Skin epidermis (tissue), 12 donors: ENCODE measurements at regions not wholly inside any gene's neighbourhood (a gene's known extent, or its start where the extent isn't known, plus 50 kb on each side); places are given as distances from the start of the nearest gene placed in this dataset.

Experiments used
- H3K27ac ChIP-seq, 21 experiments: fragments of 200-600 bp; sonication (generic) in 11 of 21; one replicate each; pipeline ENCODE4 v1.5.0; 2020; ENCODE audit warnings: mild to moderate bottlenecking in 3 of 21, inconsistent platforms in 2 of 21, moderate library complexity in 2 of 21
- H3K4me3 ChIP-seq, 7 experiments: fragments of 200-600 bp; sonication (generic) in 2 of 7; one replicate each; pipeline ENCODE4 v1.5.0; 2020; ENCODE audit warnings: inconsistent platforms in 2 of 7, mild to moderate bottlenecking in 2 of 7, moderate library complexity in 1 of 7

GRCh38 chr1:110768605-110769004, 93.9 kb upstream of the KCNA3 start:
- no peak overlapping the region for H3K27ac ChIP-seq
- no peak overlapping the region for H3K4me3 ChIP-seq

GRCh38 chr1:110766336-110766647, 91.6 kb upstream of the KCNA3 start:
- no peak overlapping the region for H3K4me3 ChIP-seq
- no peak overlapping the region for H3K27ac ChIP-seq

- H3K27ac ChIP-seq, result no peak overlapping the region
- H3K4me3 ChIP-seq, result no peak overlapping the region
Measured at GRCh38 chr1:110765640-110766335, 91.0 kb upstream of the KCNA3 start.

- no peak overlapping the region for H3K27ac ChIP-seq
Measured at GRCh38 chr1:110763149-110763548, 88.4 kb upstream of the KCNA3 start.

GRCh38 chr1:110760321-110760720, 85.6 kb upstream of the KCNA3 start:
- Histone ChIP-seq H3K4me3 (no peak overlapping the region), H3K27ac (no peak overlapping the region)

More at GRCh38 chr1:110763149-110763548, 88.4 kb upstream of the KCNA3 start:
- no peak overlapping the region for H3K4me3 ChIP-seq

GRCh38 chr1:110756506-110756905, 81.8 kb upstream of the KCNA3 start:
- Histone ChIP-seq H3K4me3 (no peak overlapping the region), H3K27ac (no peak overlapping the region)

GRCh38 chr1:110752941-110753725, 78.4 kb upstream of the KCNA3 start:
- Histone ChIP-seq H3K4me3 (no peak overlapping the region), H3K27ac (no peak overlapping the region)

GRCh38 chr1:110750562-110750961, 75.8 kb upstream of the KCNA3 start:
- H3K27ac ChIP-seq, result no peak overlapping the region
- H3K4me3 ChIP-seq, result no peak overlapping the region

- Histone ChIP-seq H3K27ac (no peak overlapping the region), H3K4me3 (no peak overlapping the region)
Measured at GRCh38 chr1:110749960-110750359, 75.2 kb upstream of the KCNA3 start.

- no peak overlapping the region for H3K4me3 ChIP-seq
- no peak overlapping the region for H3K27ac ChIP-seq
Measured at GRCh38 chr1:110746644-110747259, 72.0 kb upstream of the KCNA3 start.

GRCh38 chr1:110743397-110743796, 68.7 kb upstream of the KCNA3 start:
- H3K27ac ChIP-seq, result no peak overlapping the region
- no peak overlapping the region for H3K4me3 ChIP-seq

GRCh38 chr1:110736900-110737605, 62.3 kb upstream of the KCNA3 start:
- no peak overlapping the region for H3K27ac ChIP-seq
- no peak overlapping the region for H3K4me3 ChIP-seq

- H3K27ac ChIP-seq, result no peak overlapping the region
- no peak overlapping the region for H3K4me3 ChIP-seq
Measured at GRCh38 chr1:110734133-110734680, 59.5 kb upstream of the KCNA3 start.

GRCh38 chr1:110731529-110731928, 56.8 kb upstream of the KCNA3 start:
- H3K27ac ChIP-seq, result no peak overlapping the region

GRCh38 chr1:110728388-110729001, 53.8 kb upstream of the KCNA3 start:
- H3K4me3 ChIP-seq, result no peak overlapping the region
- no peak overlapping the region for H3K27ac ChIP-seq

More at GRCh38 chr1:110731529-110731928, 56.8 kb upstream of the KCNA3 start:
- H3K4me3 ChIP-seq, result no peak overlapping the region

GRCh38 chr1:110727246-110727645, 52.5 kb upstream of the KCNA3 start:
- Histone ChIP-seq H3K4me3 (no peak overlapping the region), H3K27ac (peak overlapping the region in 4 of 21 experiments; percentile 1 to 73 (median 22))

- Histone ChIP-seq H3K27ac (peak overlapping the region in 3 of 21 experiments; percentile 8 to 73 (median 36)), H3K4me3 (no peak overlapping the region)
Measured at GRCh38 chr1:110726755-110727154, 52.0 kb upstream of the KCNA3 start.
